PC-3 (cell line): ENCODE measurements at regions not wholly inside any gene's neighbourhood (a gene's known extent, or its start where the extent isn't known, plus 50 kb on each side); places are given as distances from the start of the nearest gene placed in this dataset.

Experiments
- ATAC-seq: fragments of 200-7000 bp; cut with Tn5 transposase; 2 replicates; pipeline ENCODE4 v1.9.1; 2020; ENCODE audit warnings: mild to moderate bottlenecking, moderate library complexity
- BruUV-seq: library from RNA; stranded (reverse); fragments of 400-500 nt; replicated peaks from 2 replicates; lab custom pipeline; 2021; lab: Mats Ljungman, UMichigan
- CTCF ChIA-PET: fragments of 300-600 bp; sonication (Branson Sonifier 250); formaldehyde crosslinking; loops from one replicate; lab custom pipeline; 2022; ENCODE audit warnings: antibody characterized with exemption; lab: Charles Lee
- POLR2A ChIA-PET: fragments of 300-600 bp; sonication (Branson Sonifier 250); formaldehyde crosslinking; loops from one replicate; lab custom pipeline; 2022; ENCODE audit warnings: antibody characterized with exemption; ENCODE audit not compliant: unreplicated experiment; lab: Charles Lee
- DNase-seq: peaks from one replicate; pipeline ENCODE4 v3.0.0-alpha.2; 2015
- H2AFZ ChIP-seq: fragments of 300-600 bp; sonication (generic); 2 replicates; pipeline ENCODE4 v1.6.0; 2016; ENCODE audit warnings: antibody characterized with exemption, low read length
- H3F3A ChIP-seq: fragments of 300-600 bp; sonication (generic); one replicate; pipeline ENCODE4 v1.6.0; 2017; ENCODE audit warnings: antibody characterized with exemption, low read length, control low read depth, mild to moderate bottlenecking; ENCODE audit not compliant: unreplicated experiment
- H3K27ac ChIP-seq: fragments of 300-600 bp; sonication (generic); 2 replicates; pipeline ENCODE4 v1.5.1; 2016; ENCODE audit warnings: mild to moderate bottlenecking, low read length
- H3K27me3 ChIP-seq: fragments of 300-600 bp; sonication (generic); 2 replicates; pipeline ENCODE4 v1.6.1; 2016; ENCODE audit warnings: low read length, mixed read lengths
- H3K36me3 ChIP-seq: fragments of 300-600 bp; sonication (generic); 2 replicates; pipeline ENCODE4 v1.6.1; 2016; ENCODE audit warnings: low read depth, mixed run types, low read length, mixed read lengths
- H3K4me1 ChIP-seq: fragments of 300-600 bp; sonication (generic); 2 replicates; pipeline ENCODE4 v1.5.1; 2016; ENCODE audit warnings: low read length; ENCODE audit not compliant: insufficient read depth
- H3K4me2 ChIP-seq: fragments of 300-600 bp; sonication (generic); 2 replicates; pipeline ENCODE4 v1.6.0; 2016; ENCODE audit warnings: low read length
- H3K4me3 ChIP-seq: fragments of 300-600 bp; sonication (generic); 2 replicates; pipeline ENCODE4 v1.5.1; 2016; ENCODE audit warnings: mild to moderate bottlenecking, low read length, mixed read lengths
- H3K79me2 ChIP-seq: fragments of 300-600 bp; sonication (generic); 2 replicates; pipeline ENCODE4 v1.6.1; 2017; ENCODE audit warnings: low read length, mixed read lengths
- H3K9ac ChIP-seq: fragments of 300-600 bp; sonication (generic); 2 replicates; pipeline ENCODE4 v1.6.0; 2016; ENCODE audit warnings: mild to moderate bottlenecking, low read length
- H3K9me2 ChIP-seq: fragments of 300-600 bp; sonication (generic); replicated peaks from 2 replicates; pipeline ENCODE4 v1.6.1; 2016; ENCODE audit warnings: mixed run types, low read length, mixed read lengths
- H3K9me3 ChIP-seq: fragments of 300-600 bp; sonication (generic); 2 replicates; pipeline ENCODE4 v1.6.1; 2016; ENCODE audit warnings: low read length, mixed read lengths
- H4K20me1 ChIP-seq: fragments of 300-600 bp; sonication (generic); 2 replicates; pipeline ENCODE4 v1.6.1; 2016; ENCODE audit warnings: low read length, mixed read lengths
- EZH2 ChIP-seq: fragments of 300-600 bp; sonication (generic); IDR thresholded peaks from one replicate; pipeline ENCODE4 v1.6.1; 2017; ENCODE audit warnings: antibody characterized with exemption, mild to moderate bottlenecking, low read length; ENCODE audit not compliant: unreplicated experiment
- EZH2phosphoT487 ChIP-seq: fragments of 300-600 bp; sonication (generic); IDR thresholded peaks from 2 replicates; pipeline ENCODE4 v1.6.1; 2018; ENCODE audit warnings: mild to moderate bottlenecking, antibody characterized with exemption, low read length, borderline replicate concordance
- intact Hi-C: fragments of 100-400 bp; cut with micrococcal nuclease; formaldehyde crosslinking; loops from 2 replicates; pipeline ENCODE4 v1.9.0; 2023
- TF ChIP-seq, protein P1 (sequence below): fragments of 300-600 bp; sonication (generic); conservative IDR thresholded peaks from 2 replicates; pipeline ENCODE4 v1.5.1; 2017; ENCODE audit warnings: antibody characterized with exemption, low read depth, mild to moderate bottlenecking, low read length

DNA sequence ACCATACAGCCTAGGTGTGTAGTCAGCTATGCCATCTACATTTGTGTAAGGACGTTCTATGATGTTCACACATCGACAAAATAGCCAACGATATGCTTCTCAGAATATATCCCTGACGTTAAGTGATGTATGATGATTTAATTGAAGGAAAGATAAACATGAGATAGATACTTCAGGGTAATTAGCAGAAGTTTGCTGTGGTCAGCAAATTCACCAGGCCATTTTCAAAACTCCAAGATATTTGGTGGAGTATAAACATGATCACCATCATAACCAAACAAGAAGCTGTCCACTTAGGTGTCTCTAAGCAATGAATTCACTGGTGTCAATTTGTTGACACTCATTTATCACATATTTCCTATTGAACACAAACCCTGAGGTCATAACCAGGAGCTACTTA lies 885.6 kb upstream of the NR2F2 start:
- ATAC-seq: no peak
- intact Hi-C loops: no loop called here
- H3F3A ChIP-seq: no peaks in the 10 kb centered on the region
- no peak overlapping the region for H3K27ac ChIP-seq
- POLR2A ChIA-PET: no interaction called here
- TF ChIP-seq EZH2 (no peak), EZH2phosphoT487 (no peak)
- TF ChIP-seq, protein P1, sequence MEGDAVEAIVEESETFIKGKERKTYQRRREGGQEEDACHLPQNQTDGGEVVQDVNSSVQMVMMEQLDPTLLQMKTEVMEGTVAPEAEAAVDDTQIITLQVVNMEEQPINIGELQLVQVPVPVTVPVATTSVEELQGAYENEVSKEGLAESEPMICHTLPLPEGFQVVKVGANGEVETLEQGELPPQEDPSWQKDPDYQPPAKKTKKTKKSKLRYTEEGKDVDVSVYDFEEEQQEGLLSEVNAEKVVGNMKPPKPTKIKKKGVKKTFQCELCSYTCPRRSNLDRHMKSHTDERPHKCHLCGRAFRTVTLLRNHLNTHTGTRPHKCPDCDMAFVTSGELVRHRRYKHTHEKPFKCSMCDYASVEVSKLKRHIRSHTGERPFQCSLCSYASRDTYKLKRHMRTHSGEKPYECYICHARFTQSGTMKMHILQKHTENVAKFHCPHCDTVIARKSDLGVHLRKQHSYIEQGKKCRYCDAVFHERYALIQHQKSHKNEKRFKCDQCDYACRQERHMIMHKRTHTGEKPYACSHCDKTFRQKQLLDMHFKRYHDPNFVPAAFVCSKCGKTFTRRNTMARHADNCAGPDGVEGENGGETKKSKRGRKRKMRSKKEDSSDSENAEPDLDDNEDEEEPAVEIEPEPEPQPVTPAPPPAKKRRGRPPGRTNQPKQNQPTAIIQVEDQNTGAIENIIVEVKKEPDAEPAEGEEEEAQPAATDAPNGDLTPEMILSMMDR: no peak
- no peaks in the 10 kb centered on the region for H3K27me3 ChIP-seq
- BruUV-seq: no TSS peak
- H3K4me1 ChIP-seq: peaks cover 11% of the 10 kb centered on the region
- no peaks in the 10 kb centered on the region for H3K79me2 ChIP-seq
- no peak overlapping the region for H3K4me3 ChIP-seq
- no peaks in the 10 kb centered on the region for H3K36me3 ChIP-seq
- DNase-seq: no peak
- no peak overlapping the region for H3K4me2 ChIP-seq
- no peaks in the 10 kb centered on the region for H4K20me1 ChIP-seq
- CTCF ChIA-PET: no interaction called here
- no peaks in the 10 kb centered on the region for H3K9me2 ChIP-seq
- H3K9me3 ChIP-seq: no peaks in the 10 kb centered on the region
- no peak overlapping the region for H2AFZ ChIP-seq
- no peak overlapping the region for H3K9ac ChIP-seq

DNA sequence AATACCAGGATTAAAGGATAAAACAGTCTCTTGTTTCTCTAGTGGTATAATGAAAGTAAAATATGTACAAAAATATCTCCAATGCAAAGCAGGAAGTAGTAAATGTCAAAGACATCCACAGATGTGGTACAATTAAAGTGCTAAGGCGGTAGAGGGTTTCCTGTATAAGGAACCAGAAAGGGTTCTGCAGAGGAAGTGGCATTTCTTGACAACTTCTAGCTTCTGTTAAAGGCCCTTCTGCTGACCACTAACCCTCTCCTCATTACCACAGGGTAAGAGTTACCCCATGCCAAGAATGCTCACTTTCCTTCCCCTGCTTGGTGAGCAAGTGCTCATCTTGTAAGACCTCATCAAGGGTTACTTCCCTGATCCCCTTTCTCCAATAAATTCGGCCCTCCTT lies 883.6 kb upstream of the NR2F2 start:
- Histone ChIP-seq H4K20me1 (no peaks in the 10 kb centered on the region), H3K9ac (no peak overlapping the region), H3K4me1 (peaks cover 11% of the 10 kb centered on the region), H3K36me3 (no peaks in the 10 kb centered on the region), H3K4me2 (no peak overlapping the region), H3K27me3 (no peaks in the 10 kb centered on the region), H2AFZ (no peak overlapping the region), H3K9me3 (no peaks in the 10 kb centered on the region), H3F3A (no peaks in the 10 kb centered on the region), H3K27ac (no peak overlapping the region), H3K79me2 (no peaks in the 10 kb centered on the region), H3K9me2 (no peaks in the 10 kb centered on the region), H3K4me3 (no peak overlapping the region)
- DNase-seq: no peak
- intact Hi-C loops: no loop called here
- POLR2A ChIA-PET: no interaction called here
- no peak for ATAC-seq
- BruUV-seq: no TSS peak
- CTCF ChIA-PET: no interaction called here
- TF ChIP-seq, protein P1: no peak
- no peak for TF ChIP-seq EZH2

GRCh38 chr15:95447486-95447885 lies 883.0 kb upstream of the NR2F2 start:
- H4K20me1 ChIP-seq: no peaks in the 10 kb centered on the region
- no peak overlapping the region for H3K9ac ChIP-seq
- POLR2A ChIA-PET: no interaction called here
- no peaks in the 10 kb centered on the region for H3K79me2 ChIP-seq
- no peak for DNase-seq
- no peaks in the 10 kb centered on the region for H3K9me3 ChIP-seq
- H3K27ac ChIP-seq: no peak overlapping the region
- no peak overlapping the region for H2AFZ ChIP-seq
- no TSS peak for BruUV-seq
- no peaks in the 10 kb centered on the region for H3K27me3 ChIP-seq
- H3K36me3 ChIP-seq: no peaks in the 10 kb centered on the region
- peaks cover 11% of the 10 kb centered on the region for H3K4me1 ChIP-seq
- H3K9me2 ChIP-seq: no peaks in the 10 kb centered on the region
- H3F3A ChIP-seq: no peaks in the 10 kb centered on the region
- H3K4me2 ChIP-seq: no peak overlapping the region
- CTCF ChIA-PET: no interaction called here
- no peak for TF ChIP-seq EZH2phosphoT487
- TF ChIP-seq, protein P1: no peak
- no peak for TF ChIP-seq EZH2
- H3K4me3 ChIP-seq: no peak overlapping the region
- intact Hi-C loops: no loop called here
- no peak for ATAC-seq
